ENCODE measurements at regions not wholly inside any gene's neighbourhood (a gene's known extent, or its start where the extent isn't known, plus 50 kb on each side); places are given as distances from the start of the nearest gene placed in this dataset.

DNA sequence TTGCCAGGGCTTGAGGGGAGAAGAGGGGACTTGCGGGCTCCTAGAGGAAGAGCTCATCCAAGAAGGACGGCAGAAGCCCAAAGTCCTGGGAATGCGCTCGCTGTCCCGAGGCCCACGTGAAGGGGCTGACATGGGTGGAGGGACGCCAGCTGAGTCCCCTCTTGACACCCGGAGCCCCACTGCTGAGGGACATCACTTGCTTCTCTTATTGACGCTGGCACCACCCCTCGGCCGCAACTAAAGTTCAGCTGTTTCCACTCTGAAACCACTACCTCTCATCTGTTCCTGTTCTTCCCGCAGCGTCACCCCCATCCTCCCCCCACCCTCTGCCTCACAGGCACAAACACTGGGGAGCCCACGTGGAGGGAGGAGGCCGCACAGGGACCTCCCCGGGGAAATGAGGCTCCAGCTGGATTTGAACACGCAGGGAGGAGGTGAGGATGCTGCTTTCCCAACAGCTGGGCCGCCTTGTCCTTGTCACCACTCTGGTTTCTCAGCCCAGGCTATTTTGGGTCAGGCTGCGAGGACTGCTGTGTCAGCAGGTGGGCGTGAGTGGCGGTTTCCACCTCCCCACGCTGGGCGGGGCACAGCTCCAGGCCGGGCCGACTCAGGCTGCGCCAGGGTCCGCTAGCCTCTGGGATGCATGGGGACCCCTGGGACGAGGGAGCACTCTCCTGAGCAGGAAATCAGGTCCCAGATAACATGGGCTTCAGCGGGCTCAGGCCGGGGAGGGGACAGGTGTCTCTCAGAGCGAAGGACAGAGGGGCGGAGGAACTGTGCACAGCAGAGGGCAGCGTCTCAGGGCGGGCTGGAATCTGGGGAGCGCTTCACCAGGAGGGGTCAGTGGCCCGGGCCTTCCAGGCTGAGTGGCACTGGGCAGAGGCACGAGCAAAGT lies 156.3 kb downstream of the ZNF248 start:
- Histone ChIP-seq H3K36me3 (no peaks in the 10 kb centered on the region), H3K27ac (no peak overlapping the region), H3K4me3 (no peak overlapping the region), H3K4me1 (no peaks in the 10 kb centered on the region), H3K27me3 (no peaks in the 10 kb centered on the region), H3K9me3 (no peaks in the 10 kb centered on the region)
- TF ChIP-seq, protein P1, sequence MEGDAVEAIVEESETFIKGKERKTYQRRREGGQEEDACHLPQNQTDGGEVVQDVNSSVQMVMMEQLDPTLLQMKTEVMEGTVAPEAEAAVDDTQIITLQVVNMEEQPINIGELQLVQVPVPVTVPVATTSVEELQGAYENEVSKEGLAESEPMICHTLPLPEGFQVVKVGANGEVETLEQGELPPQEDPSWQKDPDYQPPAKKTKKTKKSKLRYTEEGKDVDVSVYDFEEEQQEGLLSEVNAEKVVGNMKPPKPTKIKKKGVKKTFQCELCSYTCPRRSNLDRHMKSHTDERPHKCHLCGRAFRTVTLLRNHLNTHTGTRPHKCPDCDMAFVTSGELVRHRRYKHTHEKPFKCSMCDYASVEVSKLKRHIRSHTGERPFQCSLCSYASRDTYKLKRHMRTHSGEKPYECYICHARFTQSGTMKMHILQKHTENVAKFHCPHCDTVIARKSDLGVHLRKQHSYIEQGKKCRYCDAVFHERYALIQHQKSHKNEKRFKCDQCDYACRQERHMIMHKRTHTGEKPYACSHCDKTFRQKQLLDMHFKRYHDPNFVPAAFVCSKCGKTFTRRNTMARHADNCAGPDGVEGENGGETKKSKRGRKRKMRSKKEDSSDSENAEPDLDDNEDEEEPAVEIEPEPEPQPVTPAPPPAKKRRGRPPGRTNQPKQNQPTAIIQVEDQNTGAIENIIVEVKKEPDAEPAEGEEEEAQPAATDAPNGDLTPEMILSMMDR (IDR thresholded peaks at IDR 0.05), result no peak
- DNase-seq (ENCODE audit: low spot score), result no peak

DNA sequence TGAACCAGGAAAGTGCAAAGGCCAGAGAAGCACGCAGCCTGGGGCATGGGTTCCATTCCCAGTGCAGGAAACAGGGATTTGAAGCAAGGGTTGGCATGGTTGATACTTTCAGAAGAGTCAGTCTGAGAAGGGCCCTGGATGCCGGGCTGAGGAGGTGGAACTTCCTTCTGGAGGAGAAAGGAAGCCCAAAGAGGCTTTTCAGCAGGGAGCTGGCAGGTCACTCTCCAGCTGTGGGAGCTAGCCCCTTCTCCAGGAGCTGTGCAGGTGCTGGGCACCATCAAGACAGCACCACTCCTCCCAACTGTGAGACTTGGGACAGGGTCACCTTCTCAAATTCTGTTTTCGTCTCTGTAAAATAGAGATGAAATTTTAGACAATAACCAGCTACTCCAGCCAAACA lies 169.8 kb downstream of the ZNF248 start:
- peaks cover 0 to 10% of the 10 kb centered on the region in 2 donors for H3K9me3 ChIP-seq
- no peaks in the 10 kb centered on the region for H3K27me3 ChIP-seq
- H3K27ac ChIP-seq, result no peak overlapping the region
- H3K4me1 ChIP-seq, result no peaks in the 10 kb centered on the region
- TF ChIP-seq, protein P1 (IDR thresholded peaks at IDR 0.05), result no peak
- no peak for DNase-seq (ENCODE audit: low spot score)
- H3K4me3 ChIP-seq, result no peak overlapping the region
- no peaks in the 10 kb centered on the region for H3K36me3 ChIP-seq

DNA sequence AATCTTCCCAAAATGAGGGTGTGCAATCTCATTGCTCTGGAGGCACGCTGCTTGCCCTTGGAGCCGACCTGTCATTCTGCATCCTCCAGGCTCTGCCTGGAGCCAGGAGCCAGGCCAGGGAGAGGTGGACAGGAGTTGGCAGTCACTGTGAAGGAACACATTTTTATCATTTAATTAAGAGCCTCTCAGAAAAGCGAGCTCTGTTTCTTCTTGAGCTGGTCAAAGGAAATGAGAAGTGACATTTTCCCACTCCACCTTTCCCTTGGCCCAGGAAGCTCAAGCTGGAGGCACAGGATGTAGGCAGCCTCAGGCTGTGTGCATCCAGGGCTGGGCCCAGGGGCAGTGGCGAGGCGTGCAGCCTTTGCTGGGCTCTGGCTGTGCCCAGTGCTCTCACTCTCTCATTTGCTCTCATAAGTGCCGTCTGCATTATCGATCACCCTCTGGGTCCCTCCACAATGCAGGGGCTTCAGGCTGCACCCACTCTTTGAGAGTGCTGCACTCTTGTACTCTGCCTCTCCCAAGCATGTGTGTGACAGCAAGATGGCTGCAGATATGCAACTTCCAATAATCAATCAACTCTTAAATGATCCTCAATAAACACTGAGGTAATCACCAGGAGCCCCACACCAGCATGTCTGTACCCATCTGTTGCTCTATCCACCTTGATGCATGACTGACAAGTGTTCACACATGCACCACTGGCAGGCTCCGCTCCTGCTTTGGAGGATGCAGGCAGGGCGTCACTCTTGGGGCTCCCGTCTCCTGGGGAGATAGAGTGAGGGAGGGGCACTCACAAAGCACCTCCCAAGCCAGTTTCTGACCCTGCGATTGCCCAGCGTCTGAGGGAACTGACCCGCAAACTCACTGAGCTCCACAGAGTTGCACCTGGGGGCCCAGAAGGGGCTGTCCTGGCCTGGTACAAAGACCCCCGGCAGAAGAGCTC lies 171.4 kb downstream of the ZNF248 start:
- no peak overlapping the region for H3K4me3 ChIP-seq
- no peak overlapping the region for H3K27ac ChIP-seq
- TF ChIP-seq, protein P1 (IDR thresholded peaks at IDR 0.05), result no peak
- H3K4me1 ChIP-seq, result no peaks in the 10 kb centered on the region
- DNase-seq (ENCODE audit: low spot score), result no peak
- peaks cover 0 to 10% of the 10 kb centered on the region in 2 donors for H3K9me3 ChIP-seq
- no peaks in the 10 kb centered on the region for H3K27me3 ChIP-seq
- H3K36me3 ChIP-seq, result no peaks in the 10 kb centered on the region

DNA sequence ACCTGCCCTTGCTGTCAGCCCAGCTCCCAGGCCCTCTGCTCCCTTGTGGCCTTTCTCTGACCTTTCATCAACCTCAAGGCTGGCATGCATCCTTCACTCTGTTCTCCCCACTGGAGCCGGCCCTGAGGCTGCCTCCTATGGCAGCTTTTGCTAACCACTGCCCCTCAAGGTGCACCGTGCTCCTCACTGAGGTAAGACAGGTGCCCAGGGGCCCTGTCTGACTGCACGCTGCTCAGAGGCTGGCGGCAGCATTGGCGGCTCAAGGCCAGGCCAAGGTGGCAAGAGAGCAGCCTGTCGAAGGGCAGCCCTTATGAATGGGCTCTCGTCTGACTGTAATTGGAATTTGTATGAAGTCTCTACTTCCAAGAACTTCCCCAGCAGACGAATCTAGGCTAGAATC lies 172.6 kb downstream of the ZNF248 start:
- Histone ChIP-seq H3K27ac (no peak overlapping the region), H3K27me3 (no peaks in the 10 kb centered on the region), H3K36me3 (no peaks in the 10 kb centered on the region), H3K4me3 (no peak overlapping the region), H3K4me1 (no peaks in the 10 kb centered on the region), H3K9me3 (peaks cover 0 to 4% of the 10 kb centered on the region in 2 donors)
- TF ChIP-seq, protein P1 (IDR thresholded peaks at IDR 0.05), result no peak
- no peak for DNase-seq (ENCODE audit: low spot score)

DNA sequence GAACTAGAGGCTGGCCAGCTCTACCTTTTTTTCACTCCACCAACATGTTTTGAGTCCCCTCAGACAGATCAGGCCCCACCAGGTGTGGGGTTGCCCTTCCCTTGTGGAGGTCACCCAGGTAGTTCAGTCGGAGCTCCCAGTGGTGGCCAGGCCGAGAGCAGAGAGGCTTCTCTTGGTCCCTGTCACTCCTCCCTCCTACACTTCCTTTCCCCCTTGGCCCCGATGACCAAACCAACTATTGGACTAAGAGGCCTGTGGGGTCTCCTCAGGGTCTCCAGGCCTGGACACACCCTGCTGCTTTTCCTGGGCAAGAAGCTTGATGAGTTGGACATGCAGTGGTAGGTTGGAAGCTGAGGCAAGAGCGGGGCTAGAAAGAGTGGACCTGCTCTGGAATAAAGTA lies 174.8 kb downstream of the ZNF248 start:
- Histone ChIP-seq H3K27me3 (no peaks in the 10 kb centered on the region), H3K27ac (no peak overlapping the region), H3K36me3 (no peaks in the 10 kb centered on the region), H3K9me3 (no peaks in the 10 kb centered on the region), H3K4me3 (no peak overlapping the region), H3K4me1 (no peaks in the 10 kb centered on the region)
- TF ChIP-seq, protein P1 (IDR thresholded peaks at IDR 0.05), result no peak
- DNase-seq (ENCODE audit: low spot score), result no peak
